NCI-H460 (cell line): ENCODE measurements at regions not wholly inside any gene's neighbourhood (a gene's known extent, or its start where the extent isn't known, plus 50 kb on each side); places are given as distances from the start of the nearest gene placed in this dataset.
"Not testable (repeated sequence)": the region's sequence is repeated elsewhere in the genome, so short reads cannot be mapped to it uniquely, and the experiment has no call there.

Experiments
- DNase-seq: peaks from one replicate; pipeline ENCODE4 v3.0.0-alpha.2; 2016; ENCODE audit warnings: low read depth; ENCODE audit errors: extremely low read depth

DNA sequence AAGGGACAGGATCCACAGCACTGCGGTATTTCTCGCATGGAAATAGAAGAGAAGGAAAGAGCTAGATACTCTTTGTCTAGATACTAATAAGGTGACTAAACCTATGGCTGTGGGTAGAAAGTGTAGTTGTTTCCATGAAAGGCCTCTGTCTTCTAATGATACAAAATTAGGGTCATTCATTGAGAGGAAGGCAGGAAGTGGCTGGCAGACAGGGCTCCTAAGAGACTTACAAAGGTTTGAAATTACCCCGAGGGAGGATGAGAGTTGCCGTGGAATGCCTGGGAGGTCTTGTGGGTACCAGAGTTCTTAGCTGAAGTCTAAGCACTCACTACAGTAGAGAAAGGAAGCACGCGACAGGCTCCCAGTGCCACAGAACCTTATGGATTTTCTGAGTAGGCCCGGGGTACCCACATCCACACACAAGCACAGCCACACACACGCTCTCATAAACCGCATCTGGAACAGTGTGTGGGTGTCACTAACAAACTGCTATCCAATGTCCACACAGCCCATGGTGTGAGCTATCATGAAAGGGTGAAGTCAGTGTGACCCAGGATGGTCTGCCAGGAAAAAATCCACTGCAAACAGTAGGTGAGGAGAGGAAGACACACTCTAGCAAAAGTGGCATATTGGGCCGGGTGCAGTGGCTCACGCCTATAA, 221.4 kb downstream of the FAM43A start:
- no peak for DNase-seq

DNA sequence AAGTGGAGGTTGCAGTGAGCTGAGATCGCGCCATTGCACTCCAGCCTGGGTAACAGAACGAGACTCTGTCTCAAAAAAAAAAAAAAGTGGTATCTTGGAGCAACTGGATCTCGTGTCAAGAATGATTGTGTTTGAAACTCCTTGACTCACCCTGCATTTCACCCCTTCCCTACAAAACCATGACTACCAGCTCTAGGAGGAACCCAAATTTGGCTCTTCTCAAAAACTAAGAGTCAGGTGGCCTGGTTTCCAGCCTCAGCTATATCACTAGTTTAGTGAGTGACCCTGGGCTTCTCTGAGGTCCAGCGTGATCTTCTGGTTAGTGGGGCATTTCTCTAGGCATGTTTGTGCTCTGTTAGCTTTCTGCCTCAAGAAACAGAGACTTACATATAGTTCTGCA, 222.1 kb downstream of the FAM43A start:
- DNase-seq = no peak

GRCh38 chr3:194908496-194908895, 222.8 kb downstream of the FAM43A start:
- no peak for DNase-seq

DNA sequence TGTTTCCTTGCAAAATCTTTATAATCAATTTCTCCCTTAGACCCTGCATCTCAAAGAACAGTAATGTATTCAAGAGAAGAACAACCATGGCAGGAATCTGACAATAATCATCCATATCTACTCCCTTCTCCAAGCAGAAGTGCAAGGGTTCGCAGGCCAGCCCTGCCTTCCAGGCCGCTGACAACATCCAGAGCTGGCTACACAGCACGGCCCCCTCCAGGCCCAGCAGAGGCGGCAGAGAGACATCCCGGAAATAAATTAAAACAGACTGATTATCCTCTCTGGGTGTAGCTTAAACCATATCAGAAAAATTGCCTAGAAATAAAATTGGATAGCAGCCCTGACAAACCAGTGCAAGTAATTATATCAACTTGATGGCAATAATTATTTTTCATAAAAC, 223.3 kb downstream of the FAM43A start:
- DNase-seq = no peak

DNA sequence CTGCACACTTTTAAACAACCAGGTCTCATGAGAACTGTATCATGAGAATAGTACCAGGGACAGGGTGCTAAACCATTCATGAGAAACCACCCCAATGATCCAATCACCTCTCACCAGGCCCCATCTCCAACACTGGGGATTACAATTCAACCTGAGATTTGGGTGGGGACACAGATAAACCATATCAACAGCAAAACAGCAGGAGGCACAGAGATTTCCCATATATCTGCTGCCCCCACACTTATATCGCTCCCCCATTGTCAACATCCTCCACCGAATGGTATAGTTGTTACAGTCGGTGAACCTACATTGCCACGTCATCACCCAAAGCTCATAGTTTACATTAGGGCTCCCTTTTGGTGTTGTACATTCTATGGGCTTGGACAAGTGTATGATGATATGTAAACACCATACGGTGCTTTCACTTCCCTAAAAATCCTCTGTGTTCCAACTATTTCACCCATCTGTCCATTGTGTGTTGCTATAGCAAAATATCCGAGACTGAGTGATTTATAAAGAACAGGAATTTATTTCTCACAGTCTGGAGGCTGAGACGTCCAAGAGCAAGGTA, 224.8 kb downstream of the FAM43A start:
- no peak for DNase-seq

DNA sequence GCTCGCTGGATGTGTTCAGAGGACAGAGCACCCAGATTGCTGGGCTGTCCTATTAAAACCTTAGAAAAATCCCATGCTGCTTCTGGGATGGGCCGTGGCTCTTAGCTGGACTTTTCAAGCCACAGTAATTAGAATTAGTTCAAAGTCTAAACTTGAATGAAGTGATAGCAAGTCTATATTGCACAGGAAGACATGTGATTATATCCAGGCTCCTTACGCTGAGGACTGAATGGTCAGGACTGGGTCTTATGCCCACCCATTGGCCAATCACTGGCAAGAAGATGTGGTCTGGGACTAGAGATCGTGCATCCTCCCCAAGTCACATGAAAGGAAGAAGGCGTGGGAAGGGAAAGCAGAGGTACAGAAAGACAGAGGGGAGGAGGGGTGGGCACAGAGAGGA, 227.6 kb downstream of the FAM43A start:
- no peak for DNase-seq

DNA sequence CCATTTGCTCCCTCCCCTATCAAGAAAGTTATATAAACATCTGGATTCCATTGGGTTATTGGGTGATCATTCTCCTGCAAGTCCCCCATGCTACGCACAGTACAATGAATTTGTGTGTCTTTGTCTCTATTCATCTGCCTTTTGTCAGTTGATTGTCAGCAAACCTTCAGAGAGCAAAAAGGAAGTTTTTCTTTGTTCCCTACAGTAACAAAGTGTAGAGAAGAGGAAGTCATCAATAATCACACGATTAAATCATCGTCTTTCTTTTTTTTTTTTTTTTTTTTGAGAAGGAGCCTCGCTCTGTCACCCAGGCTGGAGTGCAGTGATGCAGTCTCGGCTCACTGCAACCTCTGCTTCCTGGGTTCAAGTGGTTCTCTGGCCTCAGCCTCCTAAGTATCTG, 239.2 kb downstream of the FAM43A start:
- not testable (repeated sequence) for DNase-seq

DNA sequence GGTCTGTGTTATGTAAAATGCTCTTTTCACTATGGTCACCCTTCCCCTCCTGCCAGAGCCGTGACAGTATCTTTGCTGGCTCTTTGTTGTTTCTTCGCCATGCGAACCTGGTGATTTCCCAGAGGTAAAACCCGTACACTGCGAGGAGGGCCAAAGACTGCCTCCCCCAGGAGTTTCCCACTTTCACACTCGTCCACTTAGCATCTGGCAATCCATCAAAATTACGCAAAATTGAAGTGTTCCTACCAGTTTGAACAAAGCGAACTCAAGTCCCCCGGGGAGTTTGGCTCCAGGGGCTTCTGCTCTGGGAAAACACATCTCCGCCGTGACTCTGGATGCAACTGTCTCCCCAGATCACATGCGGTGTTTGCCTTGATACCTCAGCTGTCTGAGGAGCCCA, 239.9 kb downstream of the FAM43A start:
- no peak for DNase-seq

- DNase-seq = no peak
Observed at GRCh38 chr3:194928227-194928626, 242.5 kb downstream of the FAM43A start.

- DNase-seq = no peak
Observed at GRCh38 chr3:194928831-194929577, 243.3 kb downstream of the FAM43A start.

DNA sequence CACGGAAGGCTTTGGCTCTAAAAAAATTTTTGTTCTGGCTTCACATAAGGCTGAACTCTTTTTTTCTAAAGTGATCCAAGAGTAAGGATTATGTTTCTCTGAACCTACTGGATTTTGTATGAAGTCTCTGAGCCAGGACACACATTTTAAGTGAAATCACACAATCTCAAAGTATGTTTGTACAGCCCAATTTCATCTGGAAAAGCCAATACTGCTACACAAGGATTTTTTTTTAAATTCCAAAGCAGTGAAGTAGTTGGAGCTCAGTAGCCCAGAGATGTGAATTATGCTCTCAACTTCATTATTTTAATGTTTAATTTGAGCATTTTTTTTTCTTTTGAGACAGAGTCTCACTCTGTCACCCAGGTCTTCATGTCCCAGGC, 243.9 kb downstream of the FAM43A start:
- no peak for DNase-seq

GRCh38 chr3:194930377-194931204, 244.9 kb downstream of the FAM43A start:
- no peak for DNase-seq

- no peak for DNase-seq
Observed at GRCh38 chr3:194931347-194931746, 245.7 kb downstream of the FAM43A start.

DNA sequence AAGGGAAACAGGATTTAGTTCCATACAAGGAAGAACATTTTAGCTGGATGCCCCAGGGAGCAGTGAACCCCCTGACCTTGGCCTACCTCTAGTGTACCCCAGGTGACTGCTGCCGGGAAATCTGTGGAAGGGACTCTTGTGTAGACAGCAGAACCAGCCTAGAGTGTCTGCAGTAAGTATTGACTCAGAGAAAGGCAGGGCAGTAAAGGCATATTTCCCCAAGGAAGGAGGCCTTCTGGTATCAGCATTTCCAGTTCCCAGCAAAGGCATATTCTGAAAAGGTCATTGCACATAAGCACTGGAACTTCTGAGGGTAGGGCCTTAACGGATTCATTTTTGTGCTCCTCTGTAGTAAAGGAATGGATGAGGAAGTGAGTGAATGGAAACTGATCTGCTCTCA, 246.2 kb downstream of the FAM43A start:
- DNase-seq = no peak

DNA sequence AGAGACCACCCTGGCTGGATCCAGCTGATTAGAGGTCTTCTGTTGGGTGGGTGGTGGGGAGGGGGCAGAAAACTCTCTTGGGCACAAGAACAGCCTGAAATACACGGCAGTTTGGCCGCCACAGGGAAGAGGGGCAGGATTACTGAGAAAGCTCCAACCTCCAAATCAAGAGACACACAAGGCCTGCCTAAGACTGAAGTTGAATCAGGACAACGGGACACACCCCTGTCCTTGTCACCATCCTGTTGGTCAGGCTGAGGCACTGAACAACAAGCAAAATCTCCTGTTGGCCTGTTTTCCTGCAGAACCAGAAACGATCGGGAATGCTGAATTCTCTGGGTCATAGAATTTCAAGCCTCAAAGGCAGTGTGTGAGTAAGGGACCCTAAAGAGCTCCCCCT, 247.8 kb downstream of the FAM43A start:
- no peak for DNase-seq

DNA sequence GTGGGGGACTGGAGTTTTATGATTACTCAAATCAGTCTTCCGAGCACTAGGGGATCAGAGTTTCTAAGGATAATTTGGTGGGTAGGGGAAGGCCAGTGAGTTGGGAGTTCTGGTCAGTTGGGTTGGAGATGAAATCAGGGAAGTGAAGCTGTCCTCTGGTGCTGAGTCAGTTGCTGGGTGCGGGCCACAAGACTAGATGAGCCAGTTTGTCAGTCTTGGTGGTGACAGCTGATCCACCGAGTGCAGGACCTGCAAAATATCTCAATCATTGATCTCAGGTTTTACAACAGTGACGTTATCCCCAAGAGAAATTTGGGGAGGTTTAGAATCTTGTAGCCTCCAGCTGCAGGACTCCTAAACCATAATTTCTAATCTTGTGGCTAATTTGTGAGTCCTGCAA, 249.4 kb downstream of the FAM43A start:
- DNase-seq = no peak

GRCh38 chr3:194935632-194936470, 250.2 kb downstream of the FAM43A start:
- no peak for DNase-seq

DNA sequence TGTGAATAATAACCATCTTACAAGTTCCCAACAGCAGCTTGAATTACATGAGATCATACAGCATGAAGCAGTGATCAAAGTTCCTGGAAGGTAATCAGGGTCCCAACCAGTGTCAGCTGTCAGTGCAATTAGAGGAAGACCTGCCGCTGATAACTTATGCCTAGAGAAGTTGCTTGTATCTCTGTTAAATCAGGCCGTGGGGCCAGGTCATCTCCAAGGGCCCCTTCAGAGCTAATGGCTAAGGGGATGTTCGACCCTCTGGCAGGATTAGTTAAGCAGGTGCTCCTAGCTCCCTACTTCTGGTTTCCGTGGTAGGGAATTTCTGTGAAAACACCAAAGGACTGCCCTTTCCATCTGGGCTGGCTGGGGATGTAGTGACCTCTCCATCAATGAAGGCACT, 251.0 kb downstream of the FAM43A start:
- no peak for DNase-seq

DNA sequence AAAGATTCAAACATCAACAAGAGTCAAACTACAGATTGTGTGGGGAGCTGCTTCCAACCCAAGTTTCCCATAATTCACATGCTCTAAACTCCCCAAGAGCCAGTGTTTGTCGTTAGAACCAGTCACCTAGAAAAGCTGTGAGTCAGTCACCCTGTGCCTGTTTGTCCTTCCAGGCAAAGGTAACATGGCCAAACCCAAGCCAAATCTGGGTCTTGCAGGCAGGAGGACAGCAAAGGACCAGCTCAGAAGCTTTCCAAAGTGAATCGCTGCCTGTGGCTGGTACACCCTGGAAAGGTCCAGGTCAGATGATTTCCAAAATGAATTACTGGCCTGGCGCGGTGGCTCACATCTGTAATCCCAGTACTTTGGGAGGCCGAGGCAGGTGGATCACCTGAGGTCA, 251.5 kb downstream of the FAM43A start:
- no peak for DNase-seq

- no peak for DNase-seq
Observed at GRCh38 chr3:194937882-194938321, 252.2 kb downstream of the FAM43A start.
